Transverse colon (tissue), 4 donors: ENCODE measurements at regions not wholly inside any gene's neighbourhood (a gene's known extent, or its start where the extent isn't known, plus 50 kb on each side); places are given as distances from the start of the nearest gene placed in this dataset.
"Not testable (repeated sequence)": the region's sequence is repeated elsewhere in the genome, so short reads cannot be mapped to it uniquely, and the experiment has no call there.

Experiments
- DNase-seq: peaks from one replicate; pipeline ENCODE4 v3.0.0-alpha.2; 2019
- H3K27ac ChIP-seq, 4 donors: fragments of 200-600 bp; sonication (generic); 2 replicates each; pipeline ENCODE4 v1.5.1; 2016 to 2018; ENCODE audit warnings: inconsistent platforms in 4 of 4
- H3K27me3 ChIP-seq: fragments of 200-600 bp; sonication (generic); 2 replicates; pipeline ENCODE4 v1.5.1; 2017; ENCODE audit warnings: inconsistent platforms
- H3K36me3 ChIP-seq, 4 donors: fragments of 200-600 bp; sonication (generic); 2 replicates each; pipeline ENCODE4 v1.5.1; 2017 to 2019; ENCODE audit warnings: inconsistent platforms in 4 of 4
- H3K4me1 ChIP-seq, 4 donors: fragments of 200-600 bp; sonication (generic); 2 replicates each; pipeline ENCODE4 v1.5.1; 2017 to 2020; ENCODE audit warnings: inconsistent platforms in 4 of 4
- H3K4me3 ChIP-seq, 4 donors: fragments of 200-600 bp; sonication (generic); 1 replicate in 1 of 4; 2 replicates in 3 of 4; pipeline versions ENCODE4 v1.5.1 to v1.6.1; 2017 to 2019; ENCODE audit warnings: inconsistent platforms in 4 of 4
- H3K9me3 ChIP-seq, 2 donors: fragments of 200-600 bp; sonication (generic); 2 replicates each; pipeline ENCODE4 v1.5.1; 2017 to 2019; ENCODE audit warnings: inconsistent platforms in 2 of 2
- CTCF ChIP-seq, 5 experiments: fragments of 200-600 bp in 3 of 5; fragments of 450-650 bp in 2 of 5; sonication (generic) in 3 of 5; IDR thresholded peaks; 1 replicate in 2 of 5; 2 replicates in 3 of 5; pipeline ENCODE4 v1.5.1; 2016 to 2017; ENCODE audit warnings: antibody characterized with exemption in 5 of 5, inconsistent platforms in 3 of 5, mild to moderate bottlenecking in 2 of 5, moderate library complexity in 1 of 5
- EP300 ChIP-seq: sonication (generic); formaldehyde crosslinking; IDR thresholded peaks from one replicate; pipeline ENCODE4 v1.6.1; 2017; ENCODE audit warnings: antibody characterized with exemption, low read depth
- POLR2A ChIP-seq: fragments of 450-650 bp; IDR thresholded peaks from one replicate; pipeline ENCODE4 v1.6.1; 2016; ENCODE audit warnings: antibody characterized with exemption, mild to moderate bottlenecking, moderate library complexity
- POLR2AphosphoS5 ChIP-seq, 3 donors: sonication (generic); formaldehyde crosslinking; IDR thresholded peaks; one replicate each; pipeline ENCODE4 v1.6.1; 2016; ENCODE audit warnings: antibody characterized with exemption in 3 of 3
- WGBS, 2 donors: methylation state at CpG; one replicate each; pipeline ENCODE4 v1.1.5; 2018; ENCODE audit warnings: low coverage in 1 of 2; 5-methylcytosine and 5-hydroxymethylcytosine counted together
- in situ Hi-C, 4 donors: fragments of 200-750 bp; cut with MboI; loops; one replicate each; pipeline versions ENCODE4 v1.15.0 to v1.15.1; 2017; ENCODE audit warnings: low sequenced_read_pairs in 3 of 4, low pct_ligation_motif_present in 1 of 4, low pct_unique_long_range_greater_than_20kb in 1 of 4
- intact Hi-C: fragments of 100-400 bp; cut with DNase I; formaldehyde crosslinking; loops from one replicate; pipeline ENCODE4 v1.15.1; 2023; ENCODE audit warnings: low total_unique reads

GRCh38 chr2:113361051-113361450 lies 76.4 kb upstream of the ZNG1B start:
- Histone ChIP-seq H3K36me3 (no peaks in the 10 kb centered on the region), H3K4me1 (peaks cover 0 to 3% (median 0%) of the 10 kb centered on the region in 4 donors), H3K9me3 (no peaks in the 10 kb centered on the region), H3K4me3 (no peak overlapping the region), H3K27me3 (no peaks in the 10 kb centered on the region), H3K27ac (no peak overlapping the region)
- 98 to 100% methylated on average over 1 to 3 of the region's 3 CpGs for WGBS, 2 donors
- TF ChIP-seq EP300 (no peak), CTCF (IDR thresholded peaks at IDR 0.05) (no peak), POLR2AphosphoS5 (IDR thresholded peaks at IDR 0.05) (no peak), POLR2A (no peak)
- DNase-seq: no peak
- in situ Hi-C loops: loop anchor here in 3 of 4 donors (10.0 to 25.0 kb wide), 3 partner anchors 96 to 224 kb away; partner anchors contain the start of gene IL1RN (in 2 of the 3)
- intact Hi-C loops: no loop called here

GRCh38 chr2:113357071-113357470 lies 78.3 kb upstream of the PAX8 start:
- no peak overlapping the region for H3K27ac ChIP-seq
- in situ Hi-C loops (loop anchor here in 2 of 4 donors (25.0 kb wide), 2 partner anchors 95 to 220 kb away; partner anchors contain the start of gene IL1RN (in 2 of the 2)), intact Hi-C loops (no loop called here)
- DNase-seq: no peak
- H3K4me3 ChIP-seq: no peak overlapping the region
- no peaks in the 10 kb centered on the region for H3K4me1 ChIP-seq
- no peaks in the 10 kb centered on the region for H3K9me3 ChIP-seq
- H3K27me3 ChIP-seq: no peaks in the 10 kb centered on the region
- H3K36me3 ChIP-seq: no peaks in the 10 kb centered on the region
- no peak for TF ChIP-seq POLR2A
- TF ChIP-seq CTCF (IDR thresholded peaks at IDR 0.05): no peak
- TF ChIP-seq EP300: no peak
- no peak for TF ChIP-seq POLR2AphosphoS5 (IDR thresholded peaks at IDR 0.05)
- WGBS, 2 donors: 78 to 100% methylated on average over 1 to 3 of the region's 3 CpGs

GRCh38 chr2:113356284-113356683 lies 77.6 kb upstream of the PAX8 start:
- H3K27me3 ChIP-seq, intact Hi-C loops, H3K4me3 ChIP-seq, DNase-seq, H3K27ac ChIP-seq, H3K9me3 ChIP-seq, H3K36me3 ChIP-seq, H3K4me1 ChIP-seq: not testable (repeated sequence)
- WGBS, 2 donors: 91 to 93% methylated on average over 4 to 5 of the region's 5 CpGs
- in situ Hi-C loops: loop anchor here in 2 of 4 donors (25.0 kb wide), 2 partner anchors 94 to 219 kb away; partner anchors contain the start of gene IL1RN (in 2 of the 2)

GRCh38 chr2:113355339-113356015 lies 76.8 kb upstream of the PAX8 start:
- H3K27ac ChIP-seq, H3K27me3 ChIP-seq, H3K4me3 ChIP-seq, H3K4me1 ChIP-seq, H3K36me3 ChIP-seq, H3K9me3 ChIP-seq, DNase-seq, intact Hi-C loops: not testable (repeated sequence)
- 0 to 83% methylated on average over 1 to 8 of the region's 8 CpGs for WGBS, 2 donors
- in situ Hi-C loops: loop anchor here in 2 of 4 donors (25.0 kb wide), 2 partner anchors 93 to 218 kb away; partner anchors contain the start of gene IL1RN (in 2 of the 2)

GRCh38 chr2:113351375-113352355 lies 72.9 kb upstream of the PAX8 start:
- intact Hi-C loops: no loop called here
- no peaks in the 10 kb centered on the region for H3K9me3 ChIP-seq
- no peak for DNase-seq
- H3K4me1 ChIP-seq: no peaks in the 10 kb centered on the region
- H3K27ac ChIP-seq: no peak overlapping the region
- in situ Hi-C loops: loop anchor here in 2 of 4 donors (25.0 kb wide), 2 partner anchors 89 to 214 kb away; partner anchors contain the start of gene IL1RN (in 2 of the 2)
- WGBS, 2 donors: 52 to 62% methylated on average over 8 of the region's 8 CpGs
- no peaks in the 10 kb centered on the region for H3K36me3 ChIP-seq
- no peak for TF ChIP-seq POLR2A
- TF ChIP-seq POLR2AphosphoS5 (IDR thresholded peaks at IDR 0.05): no peak
- TF ChIP-seq EP300: no peak
- no peak for TF ChIP-seq CTCF (IDR thresholded peaks at IDR 0.05)
- H3K4me3 ChIP-seq: no peak overlapping the region
- no peaks in the 10 kb centered on the region for H3K27me3 ChIP-seq

- H3K4me1 ChIP-seq, H3K4me3 ChIP-seq, H3K27me3 ChIP-seq, H3K36me3 ChIP-seq, in situ Hi-C loops, H3K9me3 ChIP-seq, H3K27ac ChIP-seq, DNase-seq: not testable (repeated sequence)
- intact Hi-C loops: loop anchor here (5.0 kb wide), 2 partner anchors 444 to 1629 kb away; no protein-coding TSS in a partner anchor
- WGBS, 2 donors: 92% methylated on average over 1 of the region's 1 CpG; no CpG with 5 or more reads in 1 of the 2 donors
Observed at GRCh38 chr2:113343800-113344199, 65.1 kb upstream of the PAX8 start.
